Activated T-helper 2 cell treated with anti-CD3 and anti-CD28 coated beads, Interferon-gamma antibody, Interleukin-2, Interleukin-4, amounts not matched to agents 10 μg/mL and 5 μg/mL and 100 μg/mL, durations not matched to agents 14 hours and 24 hours and 36 hours (primary cell): ENCODE measurements at regions not wholly inside any gene's neighbourhood (a gene's known extent, or its start where the extent isn't known, plus 50 kb on each side); places are given as distances from the start of the nearest gene placed in this dataset.

ENCODE experiments used
- DNase-seq: peaks from one replicate; pipeline ENCODE4 v3.0.0; 2021; ENCODE audit warnings: low spot score
- H3K27ac Mint-ChIP-seq: one replicate; pipeline ENCODE4 v1.8.0; 2021; ENCODE audit warnings: mixed read lengths
- H3K27me3 Mint-ChIP-seq: one replicate; pipeline ENCODE4 v1.8.0; 2021; ENCODE audit warnings: low read depth, mixed read lengths
- H3K36me3 Mint-ChIP-seq: one replicate; pipeline ENCODE4 v1.8.0; 2021; ENCODE audit warnings: low read depth, mixed read lengths
- H3K4me1 Mint-ChIP-seq: one replicate; pipeline ENCODE4 v1.8.0; 2021; ENCODE audit warnings: low read depth, mixed read lengths
- H3K4me3 Mint-ChIP-seq: one replicate; pipeline ENCODE4 v1.8.0; 2021; ENCODE audit warnings: low read depth, mild to moderate bottlenecking, moderate library complexity, mixed read lengths
- H3K9me3 Mint-ChIP-seq: one replicate; pipeline ENCODE4 v1.8.0; 2021; ENCODE audit warnings: mixed read lengths
- intact Hi-C: fragments of 100-400 bp; cut with micrococcal nuclease; formaldehyde crosslinking; loops from one replicate; pipeline ENCODE4 v1.15.1; 2023

DNA sequence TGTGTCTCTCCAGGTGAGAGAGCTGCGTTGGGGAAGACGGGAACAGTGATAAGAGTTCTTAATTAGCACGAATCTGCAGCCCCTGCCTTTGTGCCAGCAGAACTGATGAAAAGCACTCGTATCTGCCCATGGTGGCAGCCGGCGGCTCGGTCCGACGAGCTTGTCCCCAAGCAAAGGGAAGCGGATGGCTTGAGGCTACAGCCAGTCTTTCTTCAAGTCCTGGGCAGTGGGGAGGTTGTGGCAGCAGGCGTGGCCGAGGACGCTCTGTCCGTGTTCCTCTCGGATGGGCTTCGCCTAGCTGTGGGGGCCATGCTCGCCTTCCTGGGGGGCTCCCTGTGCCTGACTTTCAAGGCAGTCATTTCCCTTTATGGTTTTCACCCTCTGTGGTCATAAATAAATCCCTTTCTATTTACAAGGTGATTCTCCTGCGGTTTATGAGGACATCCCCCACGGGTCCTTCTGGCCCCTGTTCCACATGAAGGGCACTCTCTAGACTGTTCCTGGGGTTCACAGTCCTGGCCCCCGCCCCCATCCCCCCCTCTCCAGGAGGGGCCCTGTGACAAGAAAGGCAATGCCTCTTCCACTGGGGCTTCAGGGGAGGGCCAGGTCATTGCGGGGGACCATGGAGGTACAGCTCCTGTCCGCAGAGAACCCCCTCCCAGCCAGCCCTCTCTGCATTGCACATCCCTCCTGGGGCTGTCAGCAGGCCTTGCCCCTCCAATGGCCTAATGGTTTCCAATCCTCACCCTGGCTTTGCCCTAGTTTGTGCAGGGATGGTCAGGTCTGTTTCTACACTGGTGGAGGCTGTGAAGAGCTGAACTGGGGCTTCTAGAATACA is 1212.3 kb downstream of the BRD1 start:
- no peak overlapping the region for H3K27ac Mint-ChIP-seq
- intact Hi-C loops = no loop called here
- DNase-seq = no peak
- no peaks in the 10 kb centered on the region for H3K9me3 Mint-ChIP-seq
- no peaks in the 10 kb centered on the region for H3K36me3 Mint-ChIP-seq
- no peak overlapping the region for H3K4me3 Mint-ChIP-seq
- H3K27me3 Mint-ChIP-seq = no peaks in the 10 kb centered on the region
- no peaks in the 10 kb centered on the region for H3K4me1 Mint-ChIP-seq

DNA sequence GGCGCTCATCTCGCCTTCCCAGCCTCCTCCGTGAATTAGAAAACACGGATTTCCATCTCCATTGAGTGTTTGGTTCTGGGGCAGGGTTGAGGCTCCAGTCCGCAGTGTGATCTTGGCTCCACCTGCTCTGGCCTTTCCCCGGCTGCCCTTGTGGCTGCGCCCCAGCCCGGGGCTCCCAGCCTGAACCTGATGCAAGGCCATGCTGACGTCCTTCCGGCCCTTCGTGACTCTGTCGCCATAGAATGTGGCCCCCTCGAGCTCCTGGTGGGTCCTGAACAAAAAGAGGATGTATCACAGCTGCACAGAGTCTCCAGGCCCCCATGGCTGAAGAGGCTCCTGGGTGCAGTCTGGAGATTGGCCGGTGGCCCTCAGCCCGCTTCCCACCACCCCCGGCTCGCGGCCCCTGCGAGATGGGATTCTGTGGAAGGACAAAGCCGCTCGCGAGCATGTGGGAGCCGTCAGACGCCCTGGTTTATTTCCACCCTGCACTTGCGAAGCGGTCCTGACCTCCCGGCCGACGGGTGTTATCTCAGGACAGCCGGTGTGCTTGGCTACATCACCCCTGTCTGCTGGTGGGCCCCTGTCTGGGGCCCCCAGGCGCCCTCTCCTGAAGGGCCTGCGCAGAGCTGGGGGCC is 1214.0 kb downstream of the BRD1 start:
- H3K4me1 Mint-ChIP-seq = no peaks in the 10 kb centered on the region
- intact Hi-C loops = no loop called here
- no peak overlapping the region for H3K27ac Mint-ChIP-seq
- H3K9me3 Mint-ChIP-seq = no peaks in the 10 kb centered on the region
- no peaks in the 10 kb centered on the region for H3K36me3 Mint-ChIP-seq
- no peaks in the 10 kb centered on the region for H3K27me3 Mint-ChIP-seq
- H3K4me3 Mint-ChIP-seq = no peak overlapping the region
- DNase-seq = no peak

GRCh38 chr22:48612077-48612995 is 1215.3 kb downstream of the BRD1 start:
- no peak overlapping the region for H3K4me3 Mint-ChIP-seq
- intact Hi-C loops = no loop called here
- H3K9me3 Mint-ChIP-seq = no peaks in the 10 kb centered on the region
- no peak for DNase-seq
- no peaks in the 10 kb centered on the region for H3K27me3 Mint-ChIP-seq
- no peaks in the 10 kb centered on the region for H3K4me1 Mint-ChIP-seq
- no peak overlapping the region for H3K27ac Mint-ChIP-seq
- no peaks in the 10 kb centered on the region for H3K36me3 Mint-ChIP-seq

DNA sequence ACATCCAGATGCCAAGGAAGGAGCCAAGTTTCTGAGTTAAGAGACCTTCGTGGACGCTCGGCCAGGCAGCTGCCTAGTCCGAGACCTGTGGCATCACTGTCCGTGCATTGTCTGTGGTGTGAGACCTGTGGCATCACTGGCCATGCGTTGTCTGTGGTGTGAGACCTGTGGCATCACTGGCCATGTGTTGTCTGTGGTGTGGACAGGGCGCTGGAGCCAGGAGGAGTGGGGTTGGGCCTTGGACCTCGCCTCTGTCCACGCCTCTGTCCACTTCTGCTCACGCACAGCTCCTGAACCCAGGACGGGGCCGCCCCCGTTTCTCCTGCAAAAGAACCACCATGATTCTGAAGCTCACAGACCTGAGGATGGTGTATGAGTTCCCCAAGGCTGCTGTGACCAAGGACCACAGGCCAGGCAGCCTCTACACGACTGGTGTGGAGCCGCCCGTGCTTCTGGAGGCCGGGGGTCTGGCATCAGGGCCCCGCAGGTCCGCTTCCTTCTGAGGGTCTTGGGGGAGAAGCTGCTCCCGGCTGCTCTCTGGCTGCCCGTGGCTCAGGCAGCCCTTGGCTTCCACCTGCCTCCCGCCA is 1218.3 kb downstream of the BRD1 start:
- DNase-seq = no peak
- H3K36me3 Mint-ChIP-seq = no peaks in the 10 kb centered on the region
- no peak overlapping the region for H3K27ac Mint-ChIP-seq
- no peaks in the 10 kb centered on the region for H3K4me1 Mint-ChIP-seq
- no peak overlapping the region for H3K4me3 Mint-ChIP-seq
- H3K9me3 Mint-ChIP-seq = peaks cover 15% of the 10 kb centered on the region
- intact Hi-C loops = no loop called here
- H3K27me3 Mint-ChIP-seq = no peaks in the 10 kb centered on the region

DNA sequence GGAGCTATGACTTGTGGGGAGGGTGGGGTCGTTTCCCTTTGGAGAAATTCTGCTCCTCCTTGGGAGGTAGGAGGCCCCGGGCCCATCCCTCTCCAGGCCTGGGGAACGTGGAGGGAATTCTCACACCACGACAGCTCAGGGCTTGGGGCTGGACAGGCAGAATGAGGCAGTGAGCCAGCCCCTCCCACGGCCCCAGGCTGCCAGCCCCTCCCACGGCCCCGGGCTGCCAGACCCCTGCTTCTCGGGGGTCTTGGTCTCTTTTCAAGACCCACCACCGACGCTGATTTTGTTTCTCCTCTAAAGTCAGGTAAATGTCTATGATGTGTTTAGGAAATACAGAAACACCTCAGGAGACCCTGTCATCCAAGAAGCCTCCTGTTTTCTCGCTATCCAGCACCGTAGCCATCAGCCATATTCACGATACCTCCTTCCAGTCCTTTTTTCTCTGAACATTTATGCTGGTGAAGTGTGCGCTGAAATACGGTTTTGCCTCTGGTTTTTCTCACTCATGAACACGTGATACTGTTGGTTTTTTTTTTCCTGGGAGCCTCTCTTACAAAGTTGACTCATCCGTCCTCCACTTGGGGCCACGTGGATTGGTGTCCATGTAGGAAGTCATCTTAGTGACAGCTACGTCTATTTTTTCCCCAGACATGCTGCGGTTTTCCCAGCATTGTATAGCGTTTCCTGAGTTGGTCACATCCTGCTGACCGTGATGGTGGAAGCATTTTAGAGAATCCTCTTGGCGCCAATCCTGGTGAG is 1219.6 kb downstream of the BRD1 start:
- Mint-ChIP-seq H3K9me3 (peaks cover 15% of the 10 kb centered on the region), H3K4me3 (no peak overlapping the region), H3K27ac (no peak overlapping the region), H3K4me1 (no peaks in the 10 kb centered on the region), H3K36me3 (no peaks in the 10 kb centered on the region), H3K27me3 (no peaks in the 10 kb centered on the region)
- intact Hi-C loops = no loop called here
- no peak for DNase-seq

GRCh38 chr22:48606684-48607307 is 1220.9 kb downstream of the BRD1 start:
- no peak overlapping the region for H3K27ac Mint-ChIP-seq
- no peak overlapping the region for H3K4me3 Mint-ChIP-seq
- intact Hi-C loops = no loop called here
- no peaks in the 10 kb centered on the region for H3K36me3 Mint-ChIP-seq
- no peak for DNase-seq
- peaks cover 15% of the 10 kb centered on the region for H3K9me3 Mint-ChIP-seq
- H3K4me1 Mint-ChIP-seq = no peaks in the 10 kb centered on the region
- no peaks in the 10 kb centered on the region for H3K27me3 Mint-ChIP-seq

DNA sequence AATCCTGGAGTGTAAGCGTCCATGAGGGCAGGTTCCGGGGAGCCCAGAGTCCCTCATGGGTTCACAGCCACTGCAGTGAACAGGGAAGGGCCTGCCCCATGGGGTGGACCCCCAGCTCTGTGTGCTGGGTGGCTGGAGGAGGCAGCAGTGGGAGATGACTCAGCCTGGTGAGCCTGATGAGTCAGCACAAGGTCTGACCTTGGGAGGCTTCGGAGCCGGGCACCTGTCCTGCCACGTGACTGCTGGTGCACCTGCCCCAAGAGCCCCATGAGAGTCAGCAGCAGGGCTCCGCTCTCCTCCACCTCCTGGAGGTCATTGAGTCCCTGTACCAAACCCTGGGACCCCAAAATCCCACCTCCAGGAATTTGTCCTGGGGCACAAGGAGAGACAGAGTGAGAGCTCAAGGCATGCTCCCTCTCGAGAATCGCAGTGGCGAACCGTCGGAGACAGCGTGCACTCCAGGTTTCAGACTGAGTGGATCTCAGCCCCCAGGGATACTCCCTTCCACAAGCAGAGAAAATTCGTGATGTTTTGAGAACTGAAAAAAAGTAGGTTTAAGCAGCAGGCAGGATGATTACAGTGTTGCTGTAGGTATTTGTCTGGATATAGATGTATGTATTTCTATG is 1221.7 kb downstream of the BRD1 start:
- Mint-ChIP-seq H3K36me3 (no peaks in the 10 kb centered on the region), H3K4me3 (no peak overlapping the region)
- intact Hi-C loops = no loop called here

DNA sequence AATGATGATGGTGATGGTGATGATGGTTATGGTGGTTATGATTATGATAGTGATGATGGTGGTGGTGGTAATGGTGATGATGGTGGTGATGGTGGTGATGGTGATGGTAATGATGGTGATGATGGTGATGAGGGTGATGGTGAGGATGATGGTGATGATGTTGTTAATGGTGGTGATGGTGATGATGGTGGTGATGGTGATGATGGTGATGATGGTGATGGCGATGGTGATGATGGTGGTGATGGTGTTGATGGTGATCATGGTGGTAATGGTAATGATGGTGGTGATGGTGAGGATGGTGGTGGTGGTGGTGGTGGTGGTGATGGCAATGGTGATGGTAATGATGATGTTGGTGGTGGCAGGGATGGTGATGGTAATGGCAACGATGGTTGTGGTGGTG is 1222.5 kb downstream of the BRD1 start:
- H3K9me3 Mint-ChIP-seq = peaks cover 15% of the 10 kb centered on the region
- no peak overlapping the region for H3K4me3 Mint-ChIP-seq
- no peaks in the 10 kb centered on the region for H3K4me1 Mint-ChIP-seq
- DNase-seq = no peak
- no peak overlapping the region for H3K27ac Mint-ChIP-seq
- H3K36me3 Mint-ChIP-seq = no peaks in the 10 kb centered on the region
- intact Hi-C loops = no loop called here
- H3K27me3 Mint-ChIP-seq = no peaks in the 10 kb centered on the region

More for the DNA sequence above, 1221.7 kb downstream of the BRD1 start:
- Mint-ChIP-seq H3K9me3 (peaks cover 15% of the 10 kb centered on the region), H3K4me1 (no peaks in the 10 kb centered on the region), H3K27ac (no peak overlapping the region), H3K27me3 (no peaks in the 10 kb centered on the region)
- DNase-seq = no peak

DNA sequence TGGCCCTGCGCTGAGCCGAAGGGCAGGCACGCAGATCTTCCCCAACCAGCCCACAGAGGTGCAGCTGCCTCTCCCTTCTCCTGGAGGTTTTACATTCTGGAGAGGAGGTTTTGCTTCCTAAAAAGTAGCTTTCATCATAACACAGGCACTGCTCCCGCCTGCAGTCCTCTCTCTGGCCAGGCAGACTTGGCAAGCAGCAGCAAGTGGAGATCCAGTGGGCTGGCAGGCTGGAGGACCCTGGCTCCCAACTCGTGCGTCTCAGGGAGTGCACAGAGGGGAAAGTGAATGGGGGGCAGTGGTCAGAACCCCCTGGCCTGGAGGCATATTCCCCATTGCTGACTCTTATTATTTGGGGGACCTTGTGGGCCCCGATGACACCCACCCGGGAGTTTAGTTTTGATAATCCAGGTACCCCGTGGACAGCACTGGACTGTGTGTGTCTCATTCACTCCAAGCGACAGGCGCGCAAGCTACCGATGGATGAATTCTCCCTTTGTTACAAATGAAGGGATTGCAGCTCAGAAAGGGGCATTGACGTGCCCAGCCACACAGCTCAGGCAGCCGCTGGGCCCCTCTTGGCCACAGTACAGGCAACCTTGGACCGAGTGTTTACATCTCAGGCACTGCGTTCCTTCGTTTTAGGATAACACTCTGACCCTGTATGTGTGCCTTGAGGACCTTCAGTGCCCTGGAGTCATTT is 1223.9 kb downstream of the BRD1 start:
- Mint-ChIP-seq H3K9me3 (peaks cover 19% of the 10 kb centered on the region), H3K4me1 (no peaks in the 10 kb centered on the region), H3K36me3 (no peaks in the 10 kb centered on the region), H3K27me3 (no peaks in the 10 kb centered on the region), H3K27ac (no peak overlapping the region), H3K4me3 (no peak overlapping the region)
- DNase-seq = no peak
- intact Hi-C loops = no loop called here

GRCh38 chr22:48602805-48603518 is 1224.7 kb downstream of the BRD1 start:
- intact Hi-C loops = no loop called here
- H3K27ac Mint-ChIP-seq = no peak overlapping the region
- peaks cover 19% of the 10 kb centered on the region for H3K9me3 Mint-ChIP-seq
- no peaks in the 10 kb centered on the region for H3K27me3 Mint-ChIP-seq
- no peak overlapping the region for H3K4me3 Mint-ChIP-seq
- H3K4me1 Mint-ChIP-seq = no peaks in the 10 kb centered on the region
- no peaks in the 10 kb centered on the region for H3K36me3 Mint-ChIP-seq
- no peak for DNase-seq

DNA sequence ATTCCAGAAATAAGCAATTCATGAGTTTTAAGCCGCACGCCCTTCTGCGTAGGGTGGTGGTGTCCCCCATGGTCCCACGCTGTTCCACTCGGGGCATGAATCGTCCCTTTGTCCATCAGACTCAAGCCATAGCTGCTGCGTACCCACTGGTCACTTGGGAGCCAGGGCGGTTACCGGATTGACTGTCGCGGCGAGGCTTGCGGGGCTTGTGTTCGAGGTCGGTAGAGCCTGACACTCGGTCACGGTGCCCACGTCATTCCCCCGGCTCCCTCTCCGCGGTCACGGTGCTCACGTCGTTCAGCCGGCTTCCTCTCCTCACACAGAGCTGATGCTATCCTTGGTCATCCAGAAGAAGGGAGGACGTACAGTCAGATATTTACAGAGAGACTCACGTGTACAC is 1227.0 kb downstream of the BRD1 start:
- DNase-seq = no peak
- Mint-ChIP-seq H3K36me3 (no peaks in the 10 kb centered on the region), H3K27me3 (no peaks in the 10 kb centered on the region), H3K4me3 (no peak overlapping the region), H3K27ac (no peak overlapping the region), H3K4me1 (no peaks in the 10 kb centered on the region), H3K9me3 (peaks cover 14% of the 10 kb centered on the region)
- intact Hi-C loops = no loop called here
